Fibroblast of the aortic adventitia (primary cell): ENCODE measurements at regions not wholly inside any gene's neighbourhood (a gene's known extent, or its start where the extent isn't known, plus 50 kb on each side); places are given as distances from the start of the nearest gene placed in this dataset.

Experiments
- DNase-seq: peaks from one replicate; pipeline ENCODE4 v3.0.0-alpha.2; 2010; ENCODE audit warnings: low read depth
- H3K4me3 ChIP-seq: 2 replicates; pipeline ENCODE4 v1.5.1; 2011; ENCODE audit warnings: low read depth, mild to moderate bottlenecking, control low read depth, low read length, moderate library complexity
- CTCF ChIP-seq: IDR thresholded peaks from 2 replicates; pipeline ENCODE4 v1.5.1; 2011; ENCODE audit warnings: mild to moderate bottlenecking, low read length, control low read depth, inconsistent platforms; ENCODE audit not compliant: insufficient read depth

- no peak for TF ChIP-seq CTCF
- H3K4me3 ChIP-seq = no peak overlapping the region
- DNase-seq = peak; percentile 46
These were observed 216.8 kb upstream of the ZNF32 start for GRCh38 chr10:43865265-43866135.

- TF ChIP-seq CTCF = no peak
- no peak overlapping the region for H3K4me3 ChIP-seq
- no peak for DNase-seq
These were observed 216.0 kb upstream of the ZNF32 start for GRCh38 chr10:43864656-43865055.

- DNase-seq = peak; percentile 91
- no peak for TF ChIP-seq CTCF
- no peak overlapping the region for H3K4me3 ChIP-seq
These were observed 215.3 kb upstream of the ZNF32 start for GRCh38 chr10:43863859-43864591.

GRCh38 chr10:43863270-43863669, 214.6 kb upstream of the ZNF32 start:
- H3K4me3 ChIP-seq = no peak overlapping the region
- TF ChIP-seq CTCF = no peak
- peak; percentile 35 for DNase-seq

- no peak for DNase-seq
These were observed 214.1 kb upstream of the ZNF32 start for GRCh38 chr10:43862756-43863155.

More at GRCh38 chr10:43862756-43863155, 214.1 kb upstream of the ZNF32 start:
- no peak for TF ChIP-seq CTCF
- H3K4me3 ChIP-seq = no peak overlapping the region
